SK-N-SH (cell line): ENCODE measurements at regions not wholly inside any gene's neighbourhood (a gene's known extent, or its start where the extent isn't known, plus 50 kb on each side); places are given as distances from the start of the nearest gene placed in this dataset.

Source experiments
- CTCF ChIA-PET: fragments of 300-600, 350-600 bp; formaldehyde crosslinking; extraction: SDS; loops from one replicate; lab custom pipeline; 2021; lab: Yijun Ruan, JAX
- POLR2A ChIA-PET: fragments of 350-600 bp; sonication (Branson Sonifier 250); formaldehyde crosslinking; extraction: SDS; loops from one replicate; lab custom pipeline; 2020; ENCODE audit warnings: antibody characterized with exemption, inconsistent platforms; lab: Yijun Ruan, JAX
- DNase-seq: peaks from one replicate; pipeline ENCODE4 v3.0.0; 2012
- H2AFZ ChIP-seq: fragments of 200-600 bp; sonication (generic); 2 replicates; pipeline ENCODE4 v1.8.1; 2016; ENCODE audit warnings: antibody characterized with exemption, mild to moderate bottlenecking, low read depth
- H3F3A ChIP-seq: fragments of 200-600 bp; sonication (generic); replicated peaks from 2 replicates; pipeline ENCODE3; 2016; ENCODE audit warnings: antibody characterized with exemption, mild to moderate bottlenecking; ENCODE audit not compliant: insufficient read depth
- H3K27ac ChIP-seq, 2 experiments: fragments of 200-500 bp in 1 of 2; fragments of 200-600 bp in 1 of 2; sonication (Bioruptor generic) in 1 of 2; sonication (generic), shearing (Covaris generic) in 1 of 2; 2 replicates each; pipeline versions ENCODE4 v1.5.1 to v1.6.1; 2014 to 2016; ENCODE audit warnings: low read depth in 2 of 2, inconsistent platforms in 1 of 2, low read length in 1 of 2, mild to moderate bottlenecking in 1 of 2, mixed read lengths in 1 of 2
- H3K27me3 ChIP-seq: fragments of 200-600 bp; sonication (generic), shearing (Covaris generic); 2 replicates; pipeline ENCODE4 v1.6.1; 2016; ENCODE audit warnings: mixed run types; ENCODE audit not compliant: insufficient read depth
- H3K36me3 ChIP-seq, 2 experiments: fragments of 200-500 bp in 1 of 2; fragments of 200-600 bp in 1 of 2; sonication (Bioruptor generic) in 1 of 2; sonication (generic) in 1 of 2; replicated peaks in 1 of 2; 2 replicates each; pipeline versions ENCODE3 to v1.5.1; 2014 to 2016; ENCODE audit warnings: low read length in 1 of 2, mild to moderate bottlenecking in 1 of 2; ENCODE audit not compliant: insufficient read depth in 2 of 2, control insufficient read depth in 1 of 2
- H3K4me1 ChIP-seq, 2 experiments: fragments of 200-500 bp in 1 of 2; fragments of 200-600 bp in 1 of 2; sonication (Bioruptor generic) in 1 of 2; sonication (generic), shearing (Covaris generic) in 1 of 2; 2 replicates each; pipeline versions ENCODE4 v1.5.1 to v1.6.1; 2014 to 2016; ENCODE audit warnings: low read depth in 1 of 2, low read length in 1 of 2, mixed run types in 1 of 2; ENCODE audit not compliant: insufficient read depth in 2 of 2, control insufficient read depth in 1 of 2
- H3K4me2 ChIP-seq: fragments of 200-600 bp; sonication (generic), shearing (Covaris generic); 2 replicates; pipeline ENCODE4 v1.6.1; 2017; ENCODE audit warnings: mixed run types
- H3K4me3 ChIP-seq, 2 experiments: fragments of 200-500 bp in 1 of 2; fragments of 200-600 bp in 1 of 2; sonication (Bioruptor generic) in 1 of 2; sonication (generic), shearing (Covaris generic) in 1 of 2; 2 replicates each; pipeline versions ENCODE4 v1.5.1 to v1.8.1; 2014 to 2016; ENCODE audit warnings: low read depth in 2 of 2, inconsistent platforms in 1 of 2, low read length in 1 of 2, mild to moderate bottlenecking in 1 of 2, mixed read lengths in 1 of 2, moderate library complexity in 1 of 2
- H3K79me2 ChIP-seq: fragments of 200-600 bp; sonication (generic); 2 replicates; pipeline ENCODE4 v1.8.1; 2017; ENCODE audit warnings: mild to moderate bottlenecking; ENCODE audit not compliant: insufficient read depth
- H3K9ac ChIP-seq: fragments of 200-600 bp; sonication (generic); 2 replicates; pipeline ENCODE4 v1.6.1; 2017; ENCODE audit warnings: mixed run types
- H3K9me2 ChIP-seq: fragments of 200-600 bp; sonication (generic); 2 replicates; pipeline ENCODE4 v1.6.1; 2017; ENCODE audit warnings: mixed run types
- H3K9me3 ChIP-seq: fragments of 200-600 bp; sonication (generic); 2 replicates; pipeline ENCODE4 v1.6.1; 2017; ENCODE audit warnings: mixed run types, mild to moderate bottlenecking, moderate library complexity
- H4K20me1 ChIP-seq: fragments of 200-600 bp; sonication (generic); 2 replicates; pipeline ENCODE4 v1.6.1; 2017; ENCODE audit warnings: mild to moderate bottlenecking, mixed run types; ENCODE audit not compliant: insufficient read depth
- CHD2 ChIP-seq: fragments of 150-350 bp; IDR thresholded peaks from 2 replicates; pipeline ENCODE4 v1.6.1; 2018; ENCODE audit warnings: low read length; ENCODE audit not compliant: partially characterized antibody
- ELF1 ChIP-seq: IDR thresholded peaks from 2 replicates; pipeline ENCODE4 v1.4.0; 2012
- GATA2 ChIP-seq: sonication (generic); formaldehyde crosslinking; IDR thresholded peaks from 2 replicates; pipeline ENCODE4 v1.5.0; 2020; ENCODE audit warnings: mild to moderate bottlenecking, missing genetic modification reagents
- JUND ChIP-seq: IDR thresholded peaks from 2 replicates; pipeline ENCODE4 v1.4.0; 2012
- MXI1 ChIP-seq: IDR thresholded peaks from 2 replicates; pipeline ENCODE4 v1.6.1; 2012; ENCODE audit warnings: mild to moderate bottlenecking, low read depth, low read length, improper control_type of control experiment
- NFIC ChIP-seq: IDR thresholded peaks from 2 replicates; pipeline ENCODE4 v1.4.0; 2012; ENCODE audit warnings: borderline replicate concordance
- NRF1 ChIP-seq: IDR thresholded peaks from 2 replicates; pipeline ENCODE4 v1.6.1; 2012; ENCODE audit warnings: low read depth, mild to moderate bottlenecking, low read length
- POLR2AphosphoS5 ChIP-seq: IDR thresholded peaks from 2 replicates; pipeline ENCODE4 v1.6.1; 2012; ENCODE audit warnings: low read depth, low read length
- RXRA ChIP-seq: IDR thresholded peaks from 2 replicates; pipeline ENCODE4 v1.4.0; 2012; ENCODE audit warnings: low read depth, mild to moderate bottlenecking, borderline replicate concordance
- TCF12 ChIP-seq: IDR thresholded peaks from 2 replicates; pipeline ENCODE4 v1.4.0; 2012
- TEAD4 ChIP-seq: IDR thresholded peaks from 2 replicates; pipeline ENCODE4 v1.4.0; 2012; ENCODE audit warnings: mild to moderate bottlenecking, borderline replicate concordance; ENCODE audit not compliant: insufficient read depth
- WGBS: methylation state at CpG from one replicate; pipeline ENCODE4 v1.1.6; 2017; ENCODE audit warnings: low lambda C conversion rate; 5-methylcytosine and 5-hydroxymethylcytosine counted together
- TF ChIP-seq, protein P1 (sequence below): IDR thresholded peaks from 2 replicates; pipeline ENCODE4 v1.4.0; 2012; ENCODE audit warnings: low read depth
- TF ChIP-seq, protein P2 (sequence below): fragments of 200-600 bp; sonication (generic); IDR thresholded peaks from 2 replicates; pipeline ENCODE4 v1.6.1; 2017; ENCODE audit warnings: antibody characterized with exemption, mild to moderate bottlenecking, moderate library complexity
- TF ChIP-seq, protein P3 (sequence below): IDR thresholded peaks from 2 replicates; pipeline ENCODE4 v1.4.0; 2012; ENCODE audit warnings: low read depth, borderline replicate concordance

DNA sequence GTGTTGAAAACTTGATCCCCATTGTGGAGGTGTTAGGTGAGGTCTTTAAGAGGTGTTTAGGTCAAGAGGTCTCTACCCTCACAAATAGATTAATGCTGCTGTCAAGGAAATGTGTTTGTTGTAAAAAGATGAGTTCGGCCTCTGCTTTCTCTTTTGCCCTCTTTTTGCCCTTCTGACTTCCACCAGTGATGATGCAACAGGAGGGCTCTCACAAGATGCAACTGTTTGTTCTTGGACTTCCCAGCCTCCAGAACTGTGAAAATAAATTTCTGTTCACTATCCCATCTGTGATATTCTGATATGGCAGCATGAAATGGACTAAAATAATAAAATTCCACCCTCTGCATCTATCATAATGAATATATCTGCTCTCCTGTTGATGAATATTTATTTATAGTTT is 650.0 kb upstream of the ZNF608 start:
- DNase-seq = no peak
- Histone ChIP-seq H3F3A (no peaks in the 10 kb centered on the region), H4K20me1 (no peaks in the 10 kb centered on the region), H3K9me3 (no peaks in the 10 kb centered on the region), H3K79me2 (no peaks in the 10 kb centered on the region), H3K4me2 (no peak overlapping the region), H3K9ac (no peak overlapping the region), H3K36me3 (no peaks in the 10 kb centered on the region), H2AFZ (no peak overlapping the region), H3K27me3 (no peaks in the 10 kb centered on the region), H3K9me2 (no peaks in the 10 kb centered on the region), H3K4me3 (no peak overlapping the region), H3K27ac (no peak overlapping the region), H3K4me1 (no peaks in the 10 kb centered on the region; a peak in 1 of 4 replicates)
- 88% methylated on average over 1 of the region's 1 CpG for WGBS
- TF ChIP-seq ELF1 (no peak), NRF1 (no peak), TCF12 (no peak), TEAD4 (no peak), POLR2AphosphoS5 (no peak), GATA2 (CRISPR knock-in tag) (no peak), MXI1 (no peak)
- ChIA-PET POLR2A (no interaction called here), CTCF (interaction anchor here (0.6 kb wide), 1 partner anchor 1191 kb away, joined by 3 read pairs; no protein-coding TSS in a partner anchor)

DNA sequence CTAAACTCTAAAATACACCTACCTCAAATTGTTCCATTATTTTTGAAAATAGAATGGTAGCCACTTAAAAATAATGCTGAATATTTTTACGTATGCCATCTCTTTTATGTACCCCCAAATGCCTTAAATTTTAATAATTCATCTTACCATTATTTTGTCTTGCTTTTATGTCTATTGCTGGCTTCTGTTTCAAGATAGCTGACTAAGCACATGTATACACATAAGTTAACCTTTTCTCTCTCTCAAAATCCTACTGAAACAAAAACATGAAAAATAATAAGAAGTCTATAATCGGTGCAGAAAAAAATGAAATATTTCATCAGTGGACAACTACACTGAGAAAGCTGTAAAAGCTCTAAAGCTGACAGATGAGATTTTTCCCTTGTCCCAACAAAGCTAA is 652.0 kb upstream of the ZNF608 start:
- Histone ChIP-seq H3K4me3 (no peak overlapping the region), H3K27ac (no peak overlapping the region), H3K9me2 (no peaks in the 10 kb centered on the region), H3F3A (no peaks in the 10 kb centered on the region), H3K4me1 (no peaks in the 10 kb centered on the region; a peak in 2 of 4 replicates), H4K20me1 (no peaks in the 10 kb centered on the region), H3K9ac (no peak overlapping the region), H3K79me2 (no peaks in the 10 kb centered on the region), H3K4me2 (no peak overlapping the region), H3K9me3 (no peaks in the 10 kb centered on the region), H3K36me3 (no peaks in the 10 kb centered on the region), H3K27me3 (no peaks in the 10 kb centered on the region), H2AFZ (no peak overlapping the region)
- no peak for DNase-seq
- WGBS = 92% methylated on average over 2 of the region's 2 CpGs
- POLR2A ChIA-PET = no interaction called here
- CTCF ChIA-PET = interaction anchor here (1.2 kb wide), 1 partner anchor 9 kb away, joined by 3 read pairs; no protein-coding TSS in a partner anchor
- TF ChIP-seq, protein P1, sequence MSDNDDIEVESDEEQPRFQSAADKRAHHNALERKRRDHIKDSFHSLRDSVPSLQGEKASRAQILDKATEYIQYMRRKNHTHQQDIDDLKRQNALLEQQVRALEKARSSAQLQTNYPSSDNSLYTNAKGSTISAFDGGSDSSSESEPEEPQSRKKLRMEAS = no peak
- no peak for TF ChIP-seq CHD2
- TF ChIP-seq, protein P2, sequence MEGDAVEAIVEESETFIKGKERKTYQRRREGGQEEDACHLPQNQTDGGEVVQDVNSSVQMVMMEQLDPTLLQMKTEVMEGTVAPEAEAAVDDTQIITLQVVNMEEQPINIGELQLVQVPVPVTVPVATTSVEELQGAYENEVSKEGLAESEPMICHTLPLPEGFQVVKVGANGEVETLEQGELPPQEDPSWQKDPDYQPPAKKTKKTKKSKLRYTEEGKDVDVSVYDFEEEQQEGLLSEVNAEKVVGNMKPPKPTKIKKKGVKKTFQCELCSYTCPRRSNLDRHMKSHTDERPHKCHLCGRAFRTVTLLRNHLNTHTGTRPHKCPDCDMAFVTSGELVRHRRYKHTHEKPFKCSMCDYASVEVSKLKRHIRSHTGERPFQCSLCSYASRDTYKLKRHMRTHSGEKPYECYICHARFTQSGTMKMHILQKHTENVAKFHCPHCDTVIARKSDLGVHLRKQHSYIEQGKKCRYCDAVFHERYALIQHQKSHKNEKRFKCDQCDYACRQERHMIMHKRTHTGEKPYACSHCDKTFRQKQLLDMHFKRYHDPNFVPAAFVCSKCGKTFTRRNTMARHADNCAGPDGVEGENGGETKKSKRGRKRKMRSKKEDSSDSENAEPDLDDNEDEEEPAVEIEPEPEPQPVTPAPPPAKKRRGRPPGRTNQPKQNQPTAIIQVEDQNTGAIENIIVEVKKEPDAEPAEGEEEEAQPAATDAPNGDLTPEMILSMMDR = no peak
- TF ChIP-seq JUND = no peak
- TF ChIP-seq RXRA = no peak
- TF ChIP-seq, protein P3, sequence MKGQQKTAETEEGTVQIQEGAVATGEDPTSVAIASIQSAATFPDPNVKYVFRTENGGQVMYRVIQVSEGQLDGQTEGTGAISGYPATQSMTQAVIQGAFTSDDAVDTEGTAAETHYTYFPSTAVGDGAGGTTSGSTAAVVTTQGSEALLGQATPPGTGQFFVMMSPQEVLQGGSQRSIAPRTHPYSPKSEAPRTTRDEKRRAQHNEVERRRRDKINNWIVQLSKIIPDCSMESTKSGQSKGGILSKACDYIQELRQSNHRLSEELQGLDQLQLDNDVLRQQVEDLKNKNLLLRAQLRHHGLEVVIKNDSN = no peak
- no peak for TF ChIP-seq TEAD4
- TF ChIP-seq NFIC = no peak
